ENCODE measurements at regions not wholly inside any gene's neighbourhood (a gene's known extent, or its start where the extent isn't known, plus 50 kb on each side); places are given as distances from the start of the nearest gene placed in this dataset.
A peak's percentile ranks its signal among the peaks of the same experiment; 100 is the strongest.

DNA sequence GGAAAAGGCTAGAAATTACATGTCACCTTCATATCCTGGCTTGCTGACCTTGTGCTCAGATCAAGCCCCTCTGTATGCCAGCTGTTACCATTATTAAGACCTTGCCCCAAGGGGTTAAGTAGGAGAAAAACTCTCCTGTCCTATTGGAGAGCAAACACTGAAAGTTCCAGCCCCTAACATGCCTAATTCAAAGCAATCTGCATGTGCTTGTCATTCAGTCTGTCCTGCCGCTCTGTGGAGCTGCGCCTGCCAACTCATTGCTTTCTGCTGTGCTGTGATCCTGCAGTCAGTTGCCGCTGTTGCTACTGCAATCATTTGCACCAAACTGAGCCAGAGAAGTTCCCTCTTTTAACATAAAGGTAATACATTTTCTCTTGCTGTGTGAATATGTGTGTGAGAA is 113.4 kb downstream of the DISP1 start:
- DNase-seq: peak; percentile 50

DNA sequence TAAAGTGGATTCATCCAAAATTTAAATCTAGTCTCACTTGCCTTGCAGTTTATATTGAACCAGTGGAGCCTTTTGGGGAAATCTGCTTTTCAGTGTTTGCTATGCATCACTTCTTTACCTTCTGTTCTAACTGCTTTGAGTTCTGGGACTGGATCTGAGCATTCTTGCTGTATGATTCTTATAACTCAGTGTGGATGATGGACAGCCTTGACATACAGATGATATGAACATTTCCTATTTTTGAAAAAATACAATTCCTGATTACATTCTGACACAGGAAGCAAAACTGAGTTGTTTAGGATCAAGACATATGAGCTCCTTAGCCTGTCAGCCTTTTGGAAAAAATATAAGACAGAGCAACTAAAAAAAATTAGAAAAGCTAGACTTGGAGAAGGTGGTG is 115.2 kb downstream of the DISP1 start:
- TF ChIP-seq EZH2phosphoT487 (IDR thresholded peaks at IDR 0.05; ENCODE audit: insufficient read depth, low read depth): no peak
- TF ChIP-seq EZH2 (IDR thresholded peaks at IDR 0.05; ENCODE audit: insufficient read depth, poor library complexity, severe bottlenecking): no peak
- Histone ChIP-seq H3K79me2 (ENCODE audit: insufficient read depth) (no peaks in the 10 kb centered on the region), H3K27ac (no peak overlapping the region), H3K4me1 (ENCODE audit: insufficient read depth) (0 out of 2 replicates have a peak, but pooled peaks cover 8% of the 10 kb centered on the region), H3F3A (ENCODE audit: insufficient read depth) (0 out of 2 replicates have a peak, but pooled peaks cover 5% of the 10 kb centered on the region), H3K9ac (no peak overlapping the region), H3K36me3 (ENCODE audit: low read depth) (no peaks in the 10 kb centered on the region), H3K4me3 (no peak overlapping the region), H3K9me2 (ENCODE audit: insufficient read depth) (no peaks in the 10 kb centered on the region), H3K9me3 (ENCODE audit: low read depth) (no peaks in the 10 kb centered on the region), H3K27me3 (replicated peaks; ENCODE audit: insufficient read depth) (no peaks in the 10 kb centered on the region), H2AFZ (no peak overlapping the region), H4K20me1 (ENCODE audit: insufficient read depth) (no peaks in the 10 kb centered on the region), H3K4me2 (ENCODE audit: unreplicated experiment) (no peak overlapping the region)
- in situ Hi-C loops (cut with MboI): no loop called here
- no peak for DNase-seq

More for the DNA sequence above, 113.4 kb downstream of the DISP1 start:
- Histone ChIP-seq H3K9me3 (ENCODE audit: low read depth) (no peaks in the 10 kb centered on the region), H3K79me2 (ENCODE audit: insufficient read depth) (no peaks in the 10 kb centered on the region), H3K27me3 (replicated peaks; ENCODE audit: insufficient read depth) (no peaks in the 10 kb centered on the region), H3K4me1 (ENCODE audit: insufficient read depth) (0 out of 2 replicates have a peak, but pooled peaks cover 8% of the 10 kb centered on the region), H3F3A (ENCODE audit: insufficient read depth) (0 out of 2 replicates have a peak, but pooled peaks cover 5% of the 10 kb centered on the region), H3K36me3 (ENCODE audit: low read depth) (no peaks in the 10 kb centered on the region), H2AFZ (peak overlapping the region; percentile 25; the same call in 1 of the 2 replicates), H4K20me1 (ENCODE audit: insufficient read depth) (no peaks in the 10 kb centered on the region), H3K9me2 (ENCODE audit: insufficient read depth) (no peaks in the 10 kb centered on the region), H3K9ac (no peak overlapping the region), H3K4me3 (no peak overlapping the region), H3K4me2 (ENCODE audit: unreplicated experiment) (peak overlapping the region; percentile 20), H3K27ac (no peak overlapping the region)
- WGBS, 2 experiments (ENCODE audit: low coverage in 1 of 2, low lambda C conversion rate in 2 of 2, missing lambda C conversion rate in 2 of 2): 53 to 56% methylated on average over 3 of the region's 3 CpGs
- TF ChIP-seq EZH2phosphoT487 (IDR thresholded peaks at IDR 0.05; ENCODE audit: insufficient read depth, low read depth): no peak
- in situ Hi-C loops (cut with MboI): no loop called here

DNA sequence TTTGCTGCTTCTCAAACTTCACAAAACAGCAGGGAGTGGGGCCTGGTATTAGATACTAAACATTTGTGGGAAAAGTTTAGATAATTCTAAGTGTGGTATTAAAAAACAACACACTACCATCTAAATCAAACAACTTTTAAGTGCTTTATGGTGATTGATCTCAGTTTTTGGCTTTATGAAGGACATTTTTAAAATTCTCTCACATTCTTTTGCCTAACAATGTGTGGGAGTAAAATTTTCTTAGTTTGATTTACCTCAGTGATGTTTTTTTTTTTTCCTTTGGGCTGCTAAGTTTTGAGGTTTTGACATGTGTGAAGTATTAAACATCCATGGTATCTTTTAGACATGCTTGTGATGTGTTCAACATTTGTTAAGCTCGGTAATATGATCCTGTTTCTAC is 116.2 kb downstream of the DISP1 start:
- TF ChIP-seq EZH2 (IDR thresholded peaks at IDR 0.05; ENCODE audit: insufficient read depth, poor library complexity, severe bottlenecking) (no peak), EZH2phosphoT487 (IDR thresholded peaks at IDR 0.05; ENCODE audit: insufficient read depth, low read depth) (no peak)
- no peak for DNase-seq
- in situ Hi-C loops (cut with MboI): no loop called here
- no peaks in the 10 kb centered on the region for H3K79me2 ChIP-seq (ENCODE audit: insufficient read depth)
- H3F3A ChIP-seq (ENCODE audit: insufficient read depth): 0 out of 2 replicates have a peak, but pooled peaks cover 5% of the 10 kb centered on the region
- H3K27me3 ChIP-seq (replicated peaks; ENCODE audit: insufficient read depth): no peaks in the 10 kb centered on the region
- WGBS, 2 experiments (ENCODE audit: low coverage in 1 of 2, low lambda C conversion rate in 2 of 2, missing lambda C conversion rate in 2 of 2): 14 to 24% methylated on average over 1 of the region's 1 CpG
- H3K4me2 ChIP-seq (ENCODE audit: unreplicated experiment): no peak overlapping the region
- H4K20me1 ChIP-seq (ENCODE audit: insufficient read depth): no peaks in the 10 kb centered on the region
- no peaks in the 10 kb centered on the region for H3K36me3 ChIP-seq (ENCODE audit: low read depth)
- H3K4me3 ChIP-seq: no peak overlapping the region
- H3K9me3 ChIP-seq (ENCODE audit: low read depth): no peaks in the 10 kb centered on the region
- no peak overlapping the region for H3K9ac ChIP-seq
- no peak overlapping the region for H2AFZ ChIP-seq
- 0 out of 2 replicates have a peak, but pooled peaks cover 8% of the 10 kb centered on the region for H3K4me1 ChIP-seq (ENCODE audit: insufficient read depth)
- no peak overlapping the region for H3K27ac ChIP-seq
- H3K9me2 ChIP-seq (ENCODE audit: insufficient read depth): no peaks in the 10 kb centered on the region

DNA sequence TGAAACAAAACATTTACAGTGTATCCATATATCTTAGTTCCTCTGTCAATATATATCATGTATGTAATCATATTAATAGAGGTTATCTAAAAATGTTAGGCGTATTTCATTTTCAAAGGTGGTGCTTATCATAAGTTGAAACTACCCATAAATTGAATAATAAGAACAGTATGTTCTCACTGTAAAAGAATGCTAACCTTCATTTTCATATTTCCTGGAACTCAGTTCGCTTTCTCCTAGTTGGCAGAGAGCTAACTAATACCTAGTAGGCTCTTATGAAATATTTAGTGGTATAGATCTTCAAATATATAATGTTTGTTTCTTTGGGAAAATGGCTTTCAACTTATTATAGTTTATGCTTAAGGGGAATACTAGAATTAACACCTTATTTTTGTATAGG is 118.4 kb downstream of the DISP1 start:
- Histone ChIP-seq H3K9me3 (ENCODE audit: low read depth) (no peaks in the 10 kb centered on the region), H3K36me3 (ENCODE audit: low read depth) (no peaks in the 10 kb centered on the region), H3K27ac (no peak overlapping the region), H3K9ac (no peak overlapping the region), H2AFZ (no peak overlapping the region), H3K4me1 (ENCODE audit: insufficient read depth) (0 out of 2 replicates have a peak, but pooled peaks cover 8% of the 10 kb centered on the region), H3K9me2 (ENCODE audit: insufficient read depth) (no peaks in the 10 kb centered on the region), H3K4me3 (no peak overlapping the region), H3K27me3 (replicated peaks; ENCODE audit: insufficient read depth) (no peaks in the 10 kb centered on the region), H3F3A (ENCODE audit: insufficient read depth) (0 out of 2 replicates have a peak, but pooled peaks cover 5% of the 10 kb centered on the region), H3K79me2 (ENCODE audit: insufficient read depth) (no peaks in the 10 kb centered on the region), H3K4me2 (ENCODE audit: unreplicated experiment) (no peak overlapping the region), H4K20me1 (ENCODE audit: insufficient read depth) (no peaks in the 10 kb centered on the region)
- TF ChIP-seq EZH2 (IDR thresholded peaks at IDR 0.05; ENCODE audit: insufficient read depth, poor library complexity, severe bottlenecking) (no peak), EZH2phosphoT487 (IDR thresholded peaks at IDR 0.05; ENCODE audit: insufficient read depth, low read depth) (no peak)
- no peak for DNase-seq
- 91 to 96% methylated on average over 2 of the region's 2 CpGs for WGBS, 2 experiments (ENCODE audit: low coverage in 1 of 2, low lambda C conversion rate in 2 of 2, missing lambda C conversion rate in 2 of 2)
- in situ Hi-C loops (cut with MboI): no loop called here
